ENCODE measurements at regions not wholly inside any gene's neighbourhood (a gene's known extent, or its start where the extent isn't known, plus 50 kb on each side); places are given as distances from the start of the nearest gene placed in this dataset.

- H3K27me3 ChIP-seq = no peaks in the 10 kb centered on the region
- TF ChIP-seq CTCF (IDR thresholded peaks at IDR 0.05; ENCODE audit: low read depth, low read length) = no peak
- H3K36me3 ChIP-seq = no peaks in the 10 kb centered on the region
- H3K4me1 ChIP-seq = no peaks in the 10 kb centered on the region
- H3K9me3 ChIP-seq = no peaks in the 10 kb centered on the region
- DNase-seq = no peak
- no peak overlapping the region for H3K4me3 ChIP-seq (ENCODE audit: low read depth, low read length)
These were observed 68.1 kb downstream of the FSCB start for GRCh38 chr14:44438936-44439335.

- Histone ChIP-seq H3K4me1 (no peaks in the 10 kb centered on the region), H3K4me3 (ENCODE audit: low read depth, low read length) (no peak overlapping the region), H3K36me3 (no peaks in the 10 kb centered on the region), H3K27me3 (no peaks in the 10 kb centered on the region), H3K9me3 (no peaks in the 10 kb centered on the region)
- no peak for TF ChIP-seq CTCF (IDR thresholded peaks at IDR 0.05; ENCODE audit: low read depth, low read length)
- DNase-seq = no peak
These were observed 68.9 kb downstream of the FSCB start for GRCh38 chr14:44438221-44438620.

GRCh38 chr14:44436458-44436857 lies 70.6 kb downstream of the FSCB start:
- Histone ChIP-seq H3K27me3 (no peaks in the 10 kb centered on the region), H3K4me1 (no peaks in the 10 kb centered on the region), H3K36me3 (no peaks in the 10 kb centered on the region), H3K9me3 (no peaks in the 10 kb centered on the region), H3K4me3 (ENCODE audit: low read depth, low read length) (no peak overlapping the region)
- no peak for DNase-seq
- no peak for TF ChIP-seq CTCF (IDR thresholded peaks at IDR 0.05; ENCODE audit: low read depth, low read length)

- no peaks in the 10 kb centered on the region for H3K4me1 ChIP-seq
- no peak for DNase-seq
- no peak overlapping the region for H3K4me3 ChIP-seq (ENCODE audit: low read depth, low read length)
- H3K36me3 ChIP-seq = no peaks in the 10 kb centered on the region
- TF ChIP-seq CTCF (IDR thresholded peaks at IDR 0.05; ENCODE audit: low read depth, low read length) = no peak
- H3K9me3 ChIP-seq = no peaks in the 10 kb centered on the region
- H3K27me3 ChIP-seq = no peaks in the 10 kb centered on the region
These were observed 78.7 kb downstream of the FSCB start for GRCh38 chr14:44428231-44428945.

- no peaks in the 10 kb centered on the region for H3K4me1 ChIP-seq
- TF ChIP-seq CTCF (IDR thresholded peaks at IDR 0.05; ENCODE audit: low read depth, low read length) = no peak
These were observed 84.4 kb downstream of the FSCB start for GRCh38 chr14:44422699-44423098.

GRCh38 chr14:44420226-44420625 lies 86.9 kb downstream of the FSCB start:
- H3K4me1 ChIP-seq = no peaks in the 10 kb centered on the region
- no peaks in the 10 kb centered on the region for H3K27me3 ChIP-seq
- TF ChIP-seq CTCF (IDR thresholded peaks at IDR 0.05; ENCODE audit: low read depth, low read length) = no peak
- H3K4me3 ChIP-seq (ENCODE audit: low read depth, low read length) = no peak overlapping the region
- no peak for DNase-seq
- no peaks in the 10 kb centered on the region for H3K9me3 ChIP-seq
- no peaks in the 10 kb centered on the region for H3K36me3 ChIP-seq

More at GRCh38 chr14:44422699-44423098, 84.4 kb downstream of the FSCB start:
- no peaks in the 10 kb centered on the region for H3K36me3 ChIP-seq
- H3K4me3 ChIP-seq (ENCODE audit: low read depth, low read length) = no peak overlapping the region
- no peaks in the 10 kb centered on the region for H3K27me3 ChIP-seq
- DNase-seq = no peak
- no peaks in the 10 kb centered on the region for H3K9me3 ChIP-seq

Measured in BE2C (cell line).